Gastroesophageal sphincter (tissue), 3 donors: ENCODE measurements at regions not wholly inside any gene's neighbourhood (a gene's known extent, or its start where the extent isn't known, plus 50 kb on each side); places are given as distances from the start of the nearest gene placed in this dataset.

Source experiments
- CTCF ChIP-seq, 4 experiments: fragments of 200-600 bp in 2 of 4; fragments of 450-650 bp in 2 of 4; sonication (generic) in 1 of 4; IDR thresholded peaks; one replicate each; pipeline ENCODE4 v1.5.1; 2017 to 2019; ENCODE audit warnings: antibody characterized with exemption in 4 of 4, mild to moderate bottlenecking in 2 of 4, moderate library complexity in 2 of 4
- POLR2A ChIP-seq, 2 donors: fragments of 450-650 bp; IDR thresholded peaks; one replicate each; pipeline ENCODE4 v1.6.1; 2017; ENCODE audit warnings: antibody characterized with exemption in 2 of 2, mild to moderate bottlenecking in 2 of 2, moderate library complexity in 1 of 2
- POLR2AphosphoS5 ChIP-seq: sonication (generic); formaldehyde crosslinking; IDR thresholded peaks from one replicate; pipeline ENCODE4 v1.6.1; 2017; ENCODE audit warnings: antibody characterized with exemption

DNA sequence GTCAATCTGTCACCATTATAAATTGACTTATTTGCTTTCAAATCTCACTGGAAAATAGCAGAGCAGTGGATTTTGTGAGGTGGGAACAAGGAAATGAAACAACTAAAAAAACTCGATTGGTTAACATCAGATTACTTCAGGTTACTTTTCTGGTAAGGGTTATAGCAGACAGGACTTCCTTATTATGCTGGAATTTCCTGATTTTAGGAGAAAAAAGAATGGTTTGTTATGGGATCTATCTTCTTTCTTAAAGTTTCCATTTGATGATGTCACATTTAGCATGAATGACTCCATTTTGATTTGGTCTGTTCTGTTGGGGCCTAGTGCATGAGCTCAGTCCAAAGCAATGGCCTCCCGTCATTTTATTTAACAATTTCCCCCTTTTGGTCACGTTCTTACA is 210.6 kb downstream of the KCNJ2 start:
- TF ChIP-seq CTCF (IDR thresholded peaks at IDR 0.05) (no peak), POLR2A (IDR thresholded peaks at IDR 0.05) (no peak), POLR2AphosphoS5 (no peak)
